Hematopoietic multipotent progenitor cell treated with erythropoietin and hydrocortisone succinate and interleukin-3 and kit ligand, for 4 days (in vitro differentiated cells): ENCODE measurements at regions not wholly inside any gene's neighbourhood (a gene's known extent, or its start where the extent isn't known, plus 50 kb on each side); places are given as distances from the start of the nearest gene placed in this dataset.

ENCODE experiments used
- DNase-seq: peaks from one replicate; pipeline ENCODE4 v3.0.0-alpha.2; 2015

DNA sequence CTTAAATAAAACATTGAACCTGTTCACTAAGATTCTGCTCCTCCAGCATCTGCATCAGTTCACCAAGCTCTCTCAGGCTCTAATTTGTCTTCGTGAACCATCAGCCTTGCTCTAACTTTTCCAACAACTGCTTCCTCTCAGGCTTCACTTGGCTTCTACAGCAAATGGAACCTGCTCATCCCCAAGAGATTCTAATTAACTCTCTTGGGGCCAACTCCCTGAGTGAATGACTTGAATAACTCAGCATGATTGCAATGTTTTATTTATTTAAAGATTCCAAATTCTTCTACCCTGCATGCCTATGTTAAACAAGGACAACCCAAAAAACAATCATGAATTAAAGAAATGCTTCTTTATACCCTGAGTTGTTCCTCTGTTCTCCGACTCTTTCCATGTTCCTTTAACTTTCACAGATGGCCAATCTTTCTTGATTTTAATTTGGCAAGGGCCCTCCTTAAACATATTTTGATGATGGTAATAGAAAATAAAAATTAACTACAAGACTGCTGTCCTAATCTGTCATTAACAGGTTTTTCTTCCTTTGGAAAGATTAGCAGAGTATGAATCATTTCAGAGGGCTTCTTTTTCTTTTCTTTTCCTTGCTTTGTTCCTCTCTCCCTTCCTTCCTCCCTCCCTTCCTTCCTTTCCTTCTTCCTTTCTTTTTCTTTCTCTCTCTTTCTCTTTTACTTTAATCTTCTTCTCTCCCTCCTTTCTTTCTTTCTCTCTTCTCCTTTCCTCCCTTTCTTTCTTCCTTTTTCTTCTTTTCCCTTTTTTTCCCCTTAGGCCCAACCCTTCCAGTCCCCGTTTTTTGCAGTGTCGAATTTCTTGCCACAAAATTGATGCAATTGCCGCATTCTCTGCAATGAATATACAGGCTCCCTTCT is 195.0 kb upstream of the RHOBTB1 start:
- no peak for DNase-seq

DNA sequence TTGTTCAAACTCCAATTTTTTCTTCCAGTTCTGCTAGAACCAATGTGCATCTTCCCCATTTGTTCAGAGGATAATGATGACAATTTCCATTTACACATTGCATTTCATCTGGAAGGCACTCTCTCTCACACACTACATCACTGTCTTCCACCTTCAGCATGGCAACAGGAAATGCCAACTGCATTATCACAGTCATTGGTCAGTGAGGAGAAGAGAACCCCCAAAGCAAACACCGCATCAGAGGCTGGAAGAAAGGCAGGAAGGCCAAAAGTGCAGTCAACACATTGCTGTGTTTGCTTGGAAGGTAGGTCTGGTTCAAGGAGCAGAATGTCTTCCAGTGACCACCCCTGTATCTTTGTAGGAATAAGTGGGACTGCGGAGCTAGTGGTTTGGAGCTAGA is 192.2 kb upstream of the RHOBTB1 start:
- DNase-seq: no peak

DNA sequence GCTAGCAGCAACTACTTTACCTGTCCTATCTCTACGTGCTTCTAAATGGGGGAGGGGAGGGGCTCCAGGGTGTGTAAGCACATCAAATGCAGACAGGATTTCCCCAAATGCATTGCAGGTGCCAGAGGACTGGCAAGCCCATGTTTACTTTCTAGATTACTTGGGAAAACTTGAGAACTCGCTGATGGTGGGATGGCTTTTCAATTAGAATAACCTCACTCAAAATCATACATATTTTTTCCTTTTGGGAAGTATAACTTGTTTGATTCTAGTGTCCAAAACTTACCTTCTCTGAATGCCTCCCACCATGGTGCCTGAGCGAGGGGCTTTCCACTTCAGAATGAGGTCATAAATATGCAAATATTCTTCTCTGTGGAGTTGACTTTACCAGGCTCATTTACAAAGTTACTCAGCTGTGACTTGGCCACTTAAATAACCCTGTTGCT is 191.3 kb upstream of the RHOBTB1 start:
- DNase-seq: no peak

DNA sequence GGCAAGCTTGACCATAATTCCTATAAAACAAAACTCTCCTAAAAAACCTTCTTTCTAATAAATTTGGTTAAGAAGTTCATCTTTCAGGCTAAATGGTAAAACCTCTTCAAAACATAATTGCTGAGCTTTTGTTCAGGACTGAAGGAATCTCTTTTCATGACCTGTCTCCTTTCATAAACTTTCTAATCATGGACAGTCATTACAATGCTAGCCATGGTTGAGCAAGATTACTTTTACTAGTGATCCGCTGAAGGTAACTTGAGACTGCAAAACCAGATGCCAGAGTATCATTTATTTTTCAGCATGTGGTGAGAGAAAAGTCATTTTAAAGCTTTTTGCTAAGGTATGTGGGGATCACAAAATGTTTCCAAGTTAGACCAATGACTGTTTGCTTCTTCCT is 186.4 kb upstream of the RHOBTB1 start:
- no peak for DNase-seq

DNA sequence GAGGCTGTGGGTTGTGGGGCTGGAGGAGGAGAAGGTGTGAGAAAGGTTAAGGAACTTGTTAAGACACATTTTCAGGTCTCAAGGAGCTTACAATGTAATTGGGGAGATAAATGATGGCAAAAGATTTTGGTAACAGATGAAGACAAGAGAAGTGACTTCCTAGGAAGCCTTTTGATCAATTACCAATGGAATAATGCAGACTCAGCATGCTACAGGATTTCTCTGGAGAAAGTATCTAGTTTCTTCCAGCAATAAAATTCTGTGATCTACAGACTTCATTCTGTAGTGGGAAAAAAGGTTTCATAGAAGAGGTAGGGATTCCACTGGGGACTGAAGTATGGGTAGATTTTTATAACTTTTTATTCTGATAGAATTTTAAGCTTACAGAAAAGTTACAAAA is 184.2 kb upstream of the RHOBTB1 start:
- DNase-seq: no peak

DNA sequence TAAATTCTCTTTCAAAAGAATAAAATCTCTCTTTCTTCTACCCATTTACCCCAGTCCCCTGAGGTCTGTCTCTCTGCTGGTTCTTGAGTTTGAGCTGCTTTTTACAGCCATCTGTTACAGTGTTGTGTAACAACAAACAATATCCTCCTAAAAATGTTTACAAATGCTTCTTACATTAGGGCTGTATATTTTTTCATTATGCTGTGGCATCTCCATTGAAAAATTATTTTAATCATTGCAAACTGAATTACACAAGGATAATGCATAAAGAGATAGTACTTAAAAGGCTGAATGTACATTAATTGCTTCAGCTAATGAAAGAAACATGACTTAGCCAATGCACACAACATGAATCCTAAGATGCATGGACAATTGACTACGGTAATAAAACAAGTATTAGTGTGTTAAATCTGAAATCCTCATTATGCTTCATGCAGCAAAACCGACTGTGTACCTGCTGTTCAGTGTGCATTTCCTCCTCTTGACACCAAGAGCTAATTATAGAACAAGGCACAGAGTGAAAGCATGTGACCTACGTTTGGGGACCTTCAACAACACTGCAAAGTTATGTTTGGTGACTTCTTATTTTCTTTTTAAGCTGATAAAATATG is 181.7 kb upstream of the RHOBTB1 start:
- DNase-seq: peak; percentile 10

DNA sequence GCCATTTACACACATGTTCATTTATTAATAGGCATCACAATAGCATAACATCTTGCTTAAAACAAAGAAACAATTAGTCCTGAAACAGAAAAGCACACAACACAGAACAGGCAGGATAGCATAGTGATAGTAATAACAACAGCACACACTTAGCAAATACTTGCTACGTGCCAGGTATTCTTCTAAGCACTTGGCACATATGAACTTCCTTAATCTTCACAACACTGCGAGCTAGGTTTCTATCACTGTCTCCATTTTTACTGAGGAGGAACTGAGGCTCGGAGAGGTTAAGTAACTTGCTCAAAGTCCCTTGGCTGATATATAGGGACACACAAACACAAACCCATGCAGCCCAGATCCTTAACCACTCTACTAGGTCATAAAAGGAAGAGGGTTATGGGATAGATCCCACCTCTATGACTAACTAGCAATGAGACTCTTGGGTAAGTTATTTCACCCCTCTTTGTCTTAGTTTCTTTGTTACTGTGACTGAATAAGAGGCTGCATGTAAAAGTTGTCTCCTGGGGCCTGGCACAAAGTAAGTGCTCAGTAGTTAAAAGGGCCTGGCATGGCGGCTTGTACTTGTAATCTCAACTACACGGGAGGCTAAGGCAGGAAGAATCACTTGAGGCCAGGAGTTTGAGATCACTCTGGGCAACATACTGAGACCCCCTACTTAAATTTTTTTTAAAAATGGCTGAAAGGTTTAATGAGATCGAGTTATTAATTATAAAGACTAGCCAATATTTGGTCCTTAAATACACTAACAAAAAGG is 181.0 kb upstream of the RHOBTB1 start:
- peak; percentile 27 for DNase-seq

DNA sequence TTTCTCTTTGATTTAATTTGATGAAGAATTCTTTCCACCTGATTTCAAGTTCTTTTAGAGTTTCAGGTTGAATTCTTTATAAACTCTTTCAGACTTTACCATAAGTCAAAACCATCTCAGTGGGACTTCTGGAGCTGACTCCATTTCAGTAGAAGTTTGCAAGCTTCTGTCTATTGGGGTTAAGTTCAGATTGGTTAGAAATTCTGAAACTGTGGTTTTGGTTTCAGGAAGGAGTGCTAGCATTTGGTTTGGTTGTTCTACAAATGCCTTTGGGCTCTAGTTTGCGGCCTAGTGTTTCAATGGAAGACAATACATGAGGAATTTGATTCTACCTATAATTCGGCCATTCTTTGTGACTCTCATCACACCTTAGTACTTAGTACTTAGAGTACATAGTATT is 176.8 kb upstream of the RHOBTB1 start:
- no peak for DNase-seq

DNA sequence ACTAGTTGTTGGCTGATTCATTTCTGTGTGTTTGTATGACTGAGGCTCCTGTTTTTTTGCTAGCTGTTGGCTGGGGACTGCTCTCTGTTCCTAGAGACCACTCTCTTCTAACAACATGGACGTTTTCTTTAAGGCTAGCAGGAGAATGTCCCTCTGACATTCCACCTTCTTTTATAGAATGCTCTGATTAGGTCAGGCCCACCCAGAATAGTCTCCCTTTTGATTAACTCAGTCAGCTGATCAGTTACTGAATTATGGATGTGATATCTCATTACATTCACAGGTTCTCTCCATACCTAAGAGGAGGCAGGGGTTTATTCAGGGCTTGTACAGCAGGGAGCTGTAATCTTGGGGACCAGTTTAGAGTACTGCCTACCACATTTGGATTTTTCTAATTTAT is 175.6 kb upstream of the RHOBTB1 start:
- no peak for DNase-seq

DNA sequence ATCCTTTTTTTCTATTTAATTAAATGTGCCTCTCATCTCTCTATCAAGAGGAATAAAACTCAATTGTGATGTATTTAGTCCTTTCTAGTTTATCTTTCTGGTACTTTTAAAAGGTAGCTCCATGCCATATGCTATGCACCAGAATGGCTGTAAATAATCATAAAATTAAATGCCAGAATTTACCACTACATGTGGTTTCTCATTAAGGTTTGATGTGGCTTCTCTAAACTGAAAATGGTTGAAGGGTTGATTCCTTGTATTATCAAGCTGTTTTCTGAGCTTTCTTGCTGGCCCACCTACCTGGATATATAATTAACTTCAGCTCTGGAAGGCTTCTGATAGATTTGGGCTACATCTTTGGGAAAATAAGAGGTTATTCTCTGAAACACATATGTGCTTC is 171.9 kb upstream of the RHOBTB1 start:
- no peak for DNase-seq

DNA sequence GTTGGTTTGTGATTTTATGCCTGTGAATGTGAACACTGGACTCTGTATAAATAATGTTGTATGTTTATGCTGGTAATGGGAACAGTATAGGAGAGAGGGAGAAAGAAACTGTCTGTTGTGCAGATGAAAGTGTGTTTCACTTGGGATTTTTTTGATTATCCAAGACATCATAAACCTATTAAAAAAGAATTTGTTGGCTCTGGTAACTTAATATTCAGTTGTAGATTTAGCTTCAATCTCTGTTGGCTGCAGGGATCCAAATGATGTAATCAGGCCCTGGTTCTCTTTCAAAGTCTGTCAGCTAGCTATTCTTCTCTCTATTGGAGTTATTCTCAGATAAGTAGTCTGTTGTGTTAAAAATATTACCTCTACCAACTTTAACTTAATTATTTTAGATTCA is 168.8 kb upstream of the RHOBTB1 start:
- DNase-seq: no peak

DNA sequence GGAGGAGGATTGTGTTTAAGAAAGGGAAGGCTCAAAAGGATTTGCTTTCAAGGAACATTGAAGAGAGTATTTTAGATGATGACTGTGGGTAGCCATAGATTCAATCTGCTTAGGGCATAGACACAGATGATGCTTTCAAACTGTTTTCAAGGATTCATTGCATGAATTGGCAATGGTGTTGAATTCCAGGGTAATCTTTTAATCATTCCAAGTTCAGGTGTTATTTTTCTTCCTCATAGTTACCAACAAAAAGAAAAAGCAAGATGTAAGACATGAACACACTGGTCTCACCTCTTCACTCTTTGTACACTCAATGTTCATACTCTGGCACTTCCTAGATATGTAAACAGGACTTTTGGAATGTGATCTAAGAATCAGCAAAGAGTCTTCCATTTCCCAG is 167.0 kb upstream of the RHOBTB1 start:
- no peak for DNase-seq

DNA sequence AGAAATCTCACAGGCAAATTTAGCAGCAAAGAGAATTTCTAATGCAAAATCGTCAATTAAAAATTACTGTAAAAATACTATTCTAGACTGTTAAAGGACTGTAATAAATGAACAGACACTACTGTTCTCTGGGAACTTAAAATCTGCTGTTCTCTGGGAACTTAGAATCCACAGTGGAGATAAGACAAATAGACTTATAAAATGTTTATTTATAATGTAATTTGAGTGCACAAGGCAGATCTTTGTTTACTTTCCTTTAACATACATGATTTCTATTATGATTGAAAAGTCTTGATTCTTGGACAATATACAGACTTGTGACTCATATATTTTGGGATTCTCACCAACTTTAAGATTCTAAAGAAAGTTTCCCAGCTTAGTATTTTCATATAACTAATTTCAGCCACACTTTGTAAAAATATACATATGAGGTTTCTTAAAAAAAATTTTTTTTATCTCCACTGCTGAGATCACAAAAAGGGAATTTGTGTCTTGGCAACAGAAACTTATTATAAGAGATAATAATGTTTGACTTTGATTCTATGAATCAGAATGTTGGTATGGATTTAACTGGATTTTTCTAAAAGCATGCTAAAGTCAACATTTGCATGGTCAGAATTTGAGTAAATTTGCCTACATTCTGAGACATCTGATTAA is 166.3 kb upstream of the RHOBTB1 start:
- no peak for DNase-seq

DNA sequence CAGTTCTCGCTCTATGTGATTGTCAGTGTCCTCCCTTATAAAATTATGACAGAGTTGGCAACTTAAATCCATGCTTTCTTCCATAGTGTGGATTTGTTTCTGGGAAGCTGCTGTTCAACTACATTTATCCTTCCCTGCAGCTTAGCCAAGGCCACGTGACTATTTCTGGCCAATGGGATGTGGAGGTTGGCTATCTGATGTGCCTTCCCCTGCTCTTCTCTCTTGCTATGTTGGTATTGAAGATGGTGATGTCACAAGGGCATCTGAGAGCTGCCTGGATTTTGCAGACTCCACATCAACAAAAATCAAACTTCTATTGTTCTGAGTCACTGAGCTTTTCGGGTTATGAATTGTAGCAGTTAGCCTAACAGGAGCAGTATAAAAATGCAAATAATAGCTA is 164.9 kb upstream of the RHOBTB1 start:
- DNase-seq: no peak

DNA sequence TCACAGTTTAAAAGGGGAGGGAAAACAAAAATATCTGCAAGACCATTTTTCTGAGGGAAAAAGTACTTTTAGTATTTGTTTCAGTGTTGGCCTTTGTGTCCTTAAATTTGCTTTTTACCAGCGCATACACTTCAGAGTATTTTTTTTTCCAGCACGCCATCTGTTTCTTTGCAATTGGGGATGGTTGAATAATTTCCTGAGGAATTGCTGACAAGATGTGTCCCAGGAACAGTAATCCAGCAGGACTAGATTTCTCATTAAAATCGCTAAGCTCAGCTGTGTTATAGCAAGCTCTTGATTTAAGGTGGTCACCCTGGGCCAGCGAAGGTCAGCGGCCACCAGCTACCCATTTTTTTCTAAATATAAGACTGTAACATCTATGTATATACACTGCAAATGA is 156.9 kb upstream of the RHOBTB1 start:
- no peak for DNase-seq

DNA sequence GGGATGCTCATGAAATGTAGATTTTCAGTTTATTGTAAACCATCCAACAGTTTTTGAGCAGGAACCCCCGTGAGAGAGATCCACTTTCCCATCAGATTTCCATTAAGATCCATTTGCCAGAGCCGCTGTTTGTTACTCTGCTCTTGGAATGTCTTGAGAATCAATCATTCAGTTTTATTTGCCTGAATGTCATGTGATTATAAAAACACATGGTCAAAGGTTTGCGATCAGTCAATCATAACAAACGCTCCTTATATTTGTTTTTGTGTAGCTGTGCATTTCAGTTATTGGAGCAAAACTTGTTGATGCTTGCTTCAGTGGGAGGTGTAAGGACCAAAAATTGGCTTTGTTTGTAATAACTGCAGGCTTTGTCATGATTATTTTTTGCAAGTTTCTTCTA is 155.8 kb upstream of the RHOBTB1 start:
- no peak for DNase-seq

DNA sequence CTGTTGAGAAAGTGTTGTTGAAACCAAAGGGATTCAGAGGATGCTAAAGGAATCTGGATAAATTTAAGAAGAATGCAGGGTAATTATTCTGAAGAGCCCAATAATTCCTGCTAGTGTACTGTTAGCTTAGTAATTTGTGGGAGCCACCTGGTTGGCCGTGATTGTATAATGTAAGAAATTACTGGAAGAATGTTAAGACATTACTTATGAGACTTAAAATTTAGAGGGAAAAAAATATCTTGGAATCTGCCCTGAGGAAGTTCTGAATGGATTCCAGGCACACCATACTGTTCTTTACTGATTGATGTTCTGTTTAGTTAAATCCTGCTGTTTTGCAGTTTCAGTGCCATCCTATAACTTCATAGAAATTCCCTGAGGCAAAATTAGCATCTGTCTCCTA is 155.0 kb upstream of the RHOBTB1 start:
- DNase-seq: no peak

DNA sequence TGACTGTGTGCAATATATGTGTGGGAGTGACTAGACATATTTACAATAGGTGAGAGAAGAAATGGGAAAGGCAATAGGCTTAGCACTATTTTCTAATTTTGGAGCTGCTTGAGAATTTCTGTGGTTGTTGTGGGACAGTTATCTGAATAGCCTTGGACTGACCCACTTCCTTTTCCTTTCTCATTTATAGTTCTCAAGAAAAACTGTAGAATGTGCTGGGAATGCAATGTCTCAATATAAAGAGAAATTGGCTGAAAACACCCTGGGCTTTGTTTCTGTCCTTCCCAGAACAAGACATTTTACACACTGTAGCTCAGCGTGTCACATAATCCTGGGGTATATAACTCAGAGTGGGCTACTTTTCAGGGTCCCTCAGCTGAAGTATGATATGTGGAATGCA is 153.0 kb upstream of the RHOBTB1 start:
- peak; percentile 66 for DNase-seq

DNA sequence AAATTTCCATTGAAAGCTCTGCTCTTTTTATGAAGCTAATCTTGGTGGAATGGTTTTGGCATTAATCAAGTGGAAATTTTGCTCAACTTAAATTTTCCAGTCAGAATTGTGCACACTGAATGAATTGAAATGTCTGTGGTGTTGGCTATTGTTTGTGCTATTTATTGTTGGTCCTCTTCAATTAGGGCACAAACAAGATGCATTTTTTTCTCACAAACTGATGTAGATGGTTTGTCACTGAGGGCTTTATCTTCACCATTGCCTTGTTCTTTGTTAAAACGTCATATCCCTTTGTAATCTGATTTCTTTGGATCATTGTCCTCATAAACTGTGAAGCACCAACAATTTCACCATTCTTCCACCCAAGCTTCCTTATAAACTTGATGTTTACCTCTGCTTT is 152.1 kb upstream of the RHOBTB1 start:
- DNase-seq: no peak

DNA sequence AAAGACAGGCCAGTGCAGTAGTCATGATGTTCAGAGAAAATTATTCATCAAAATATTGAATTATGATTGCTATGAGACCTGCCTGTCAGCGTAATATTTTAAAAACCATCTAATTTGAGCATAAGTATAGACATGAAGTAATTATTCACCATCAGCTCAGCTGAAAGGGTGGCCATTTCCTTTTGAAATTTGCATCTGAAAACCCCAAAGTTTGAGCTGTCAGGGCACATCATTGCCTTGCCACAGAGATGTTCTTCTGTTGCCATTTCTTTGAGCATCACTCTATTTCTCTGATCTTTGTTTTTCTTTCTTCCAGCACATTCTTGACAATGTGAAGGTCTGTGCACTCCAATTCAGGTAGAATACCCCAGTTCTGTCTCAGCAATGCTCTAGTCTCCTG is 147.5 kb upstream of the RHOBTB1 start:
- DNase-seq: no peak

DNA sequence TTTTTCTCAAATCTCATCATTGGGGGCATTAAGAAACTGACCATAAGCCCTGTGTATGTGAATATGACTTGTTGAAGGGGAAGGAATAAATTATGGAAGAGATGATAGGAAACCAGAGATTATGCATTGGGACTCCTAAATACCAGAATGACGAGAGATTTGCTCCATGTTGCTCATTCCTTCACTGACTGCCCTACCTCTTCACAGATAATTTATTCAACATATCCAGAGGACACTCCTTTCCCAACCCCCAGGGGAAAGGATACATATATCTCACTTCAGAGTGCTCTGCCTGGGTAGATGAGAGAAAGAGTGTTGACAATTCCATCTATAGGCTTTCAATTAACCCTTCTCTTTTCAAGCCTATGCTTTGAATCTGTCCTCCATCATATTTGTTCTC is 145.3 kb upstream of the RHOBTB1 start:
- DNase-seq: no peak

DNA sequence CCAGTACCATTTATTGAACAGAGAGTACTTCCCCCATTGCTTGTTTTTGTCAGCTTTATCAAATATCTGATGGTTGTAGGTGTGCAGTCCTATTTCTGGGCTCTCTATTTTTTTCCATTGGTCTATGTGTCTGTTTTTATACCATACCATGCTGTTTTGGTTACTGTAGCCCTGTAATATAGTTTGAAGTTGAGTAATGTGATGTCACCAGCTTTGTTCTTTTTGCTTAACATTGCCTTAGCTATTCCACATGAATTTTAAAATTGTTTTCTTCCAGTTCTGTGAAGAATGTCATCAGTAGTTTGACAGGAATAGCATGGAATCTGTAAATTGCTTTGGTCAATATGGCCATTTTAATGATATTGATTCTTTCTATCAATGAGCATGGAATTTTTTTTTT is 140.5 kb upstream of the RHOBTB1 start:
- DNase-seq: no peak

DNA sequence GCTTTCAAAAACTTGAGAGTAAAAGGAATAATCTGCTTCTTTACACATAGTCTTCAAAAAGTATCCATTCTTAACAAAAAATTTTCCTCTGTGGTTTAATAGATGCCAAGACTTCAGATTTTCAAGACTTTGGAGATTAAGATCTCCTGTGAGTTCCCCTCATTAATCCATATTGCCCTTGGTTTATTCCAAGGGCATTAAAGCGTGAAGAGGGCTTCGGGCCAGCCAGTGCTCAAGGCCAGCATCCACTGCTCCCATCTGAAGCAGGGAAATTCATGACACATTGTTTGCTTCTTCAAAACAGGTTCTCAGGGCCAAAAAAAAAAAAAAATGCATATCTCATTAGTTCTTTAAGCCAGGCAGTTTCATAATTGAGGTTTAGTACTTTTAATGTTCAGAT is 137.3 kb upstream of the RHOBTB1 start:
- DNase-seq: no peak
